Peyer's patch (tissue), 4 donors: ENCODE measurements at regions not wholly inside any gene's neighbourhood (a gene's known extent, or its start where the extent isn't known, plus 50 kb on each side); places are given as distances from the start of the nearest gene placed in this dataset.

Source experiments
- POLR2A ChIP-seq, 2 donors: fragments of 450-650 bp; IDR thresholded peaks; one replicate each; pipeline ENCODE4 v1.5.1; 2017; ENCODE audit warnings: antibody characterized with exemption in 2 of 2, mild to moderate bottlenecking in 2 of 2, moderate library complexity in 2 of 2
- TF ChIP-seq, protein P1 (sequence below), 6 experiments: fragments of 450-650 bp in 4 of 6; fragments of 200-600 bp in 2 of 6; sonication (generic) in 1 of 6; IDR thresholded peaks; one replicate each; pipeline ENCODE4 v1.5.1; 2017 to 2019; ENCODE audit warnings: antibody characterized with exemption in 6 of 6, mild to moderate bottlenecking in 3 of 6, moderate library complexity in 1 of 6

- TF ChIP-seq, protein P1, sequence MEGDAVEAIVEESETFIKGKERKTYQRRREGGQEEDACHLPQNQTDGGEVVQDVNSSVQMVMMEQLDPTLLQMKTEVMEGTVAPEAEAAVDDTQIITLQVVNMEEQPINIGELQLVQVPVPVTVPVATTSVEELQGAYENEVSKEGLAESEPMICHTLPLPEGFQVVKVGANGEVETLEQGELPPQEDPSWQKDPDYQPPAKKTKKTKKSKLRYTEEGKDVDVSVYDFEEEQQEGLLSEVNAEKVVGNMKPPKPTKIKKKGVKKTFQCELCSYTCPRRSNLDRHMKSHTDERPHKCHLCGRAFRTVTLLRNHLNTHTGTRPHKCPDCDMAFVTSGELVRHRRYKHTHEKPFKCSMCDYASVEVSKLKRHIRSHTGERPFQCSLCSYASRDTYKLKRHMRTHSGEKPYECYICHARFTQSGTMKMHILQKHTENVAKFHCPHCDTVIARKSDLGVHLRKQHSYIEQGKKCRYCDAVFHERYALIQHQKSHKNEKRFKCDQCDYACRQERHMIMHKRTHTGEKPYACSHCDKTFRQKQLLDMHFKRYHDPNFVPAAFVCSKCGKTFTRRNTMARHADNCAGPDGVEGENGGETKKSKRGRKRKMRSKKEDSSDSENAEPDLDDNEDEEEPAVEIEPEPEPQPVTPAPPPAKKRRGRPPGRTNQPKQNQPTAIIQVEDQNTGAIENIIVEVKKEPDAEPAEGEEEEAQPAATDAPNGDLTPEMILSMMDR (IDR thresholded peaks at IDR 0.05) = no peak
- TF ChIP-seq POLR2A (IDR thresholded peaks at IDR 0.05) = no peak
Measured at GRCh38 chr4:57360681-57361080, 250.5 kb upstream of the IGFBP7 start.
